Activated T-cell treated with anti-CD3 and anti-CD28 coated beads, Interleukin-2, amount 50 U/mL, for 4 hours (primary cell): ENCODE measurements at regions not wholly inside any gene's neighbourhood (a gene's known extent, or its start where the extent isn't known, plus 50 kb on each side); places are given as distances from the start of the nearest gene placed in this dataset.
"Not testable (repeated sequence)": the region's sequence is repeated elsewhere in the genome, so short reads cannot be mapped to it uniquely, and the experiment has no call there.

Source experiments
- ATAC-seq, 2 donors: fragments of 200-7000 bp; cut with Tn5 transposase; one replicate each; pipeline ENCODE4 v1.10.0; 2021
- DNase-seq: peaks from one replicate; pipeline ENCODE4 v3.0.0-alpha.2; 2020
- H3K27me3 Mint-ChIP-seq: one replicate; pipeline ENCODE4 v1.8.0; 2021; ENCODE audit warnings: low read depth, mixed read lengths
- H3K36me3 Mint-ChIP-seq: one replicate; pipeline ENCODE4 v1.8.0; 2022; ENCODE audit warnings: mixed read lengths; ENCODE audit not compliant: insufficient read depth
- H3K4me1 Mint-ChIP-seq: one replicate; pipeline ENCODE4 v1.8.0; 2021; ENCODE audit warnings: low read depth, mixed read lengths
- H3K4me3 Mint-ChIP-seq: one replicate; pipeline ENCODE4 v1.8.0; 2021; ENCODE audit warnings: mild to moderate bottlenecking, moderate library complexity, mixed read lengths
- H3K9me3 Mint-ChIP-seq: one replicate; pipeline ENCODE4 v1.8.0; 2021; ENCODE audit warnings: mixed read lengths

DNA sequence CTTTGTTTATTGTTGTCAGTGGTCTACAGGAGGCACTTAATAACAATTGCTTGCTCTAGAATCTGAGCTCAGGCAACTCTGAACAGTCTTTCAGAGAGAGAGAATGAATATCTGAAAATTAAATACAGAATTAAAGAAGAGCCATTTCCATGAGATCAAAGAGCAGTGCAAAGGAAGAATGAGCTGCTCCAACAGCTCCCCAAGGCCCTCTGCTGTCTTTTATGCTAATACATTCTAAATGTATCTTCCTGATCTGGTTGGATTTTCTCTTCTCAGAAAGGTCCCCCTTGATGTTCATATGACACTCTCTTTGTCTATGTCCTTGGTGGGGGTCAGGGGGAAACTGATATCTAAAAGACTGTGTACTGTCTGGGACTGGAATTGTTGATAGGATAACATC, 1029.6 kb downstream of the PCDH9 start:
- Mint-ChIP-seq H3K9me3 (peaks cover 20% of the 10 kb centered on the region), H3K4me3 (no peak overlapping the region), H3K36me3 (no peaks in the 10 kb centered on the region), H3K4me1 (no peaks in the 10 kb centered on the region), H3K27me3 (no peaks in the 10 kb centered on the region)
- ATAC-seq = no peak
- DNase-seq = no peak

DNA sequence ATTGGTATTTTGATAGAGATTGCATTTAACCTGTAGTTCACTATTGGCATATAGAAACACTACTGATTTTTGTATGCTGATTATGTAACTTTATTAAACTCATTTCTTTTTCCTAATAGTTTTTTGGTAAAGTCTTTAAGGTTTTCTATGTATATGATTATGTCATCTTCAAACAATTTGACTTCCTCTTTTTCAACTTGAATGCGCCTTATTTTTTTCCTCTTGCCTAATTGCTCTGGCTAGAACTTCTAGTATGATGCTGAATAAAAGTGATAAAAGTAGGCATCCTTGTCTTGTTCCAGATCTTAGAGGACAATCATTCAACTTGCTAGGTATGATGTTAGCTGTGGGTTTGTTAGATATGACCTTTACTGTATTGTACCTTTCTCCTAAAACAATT, 1034.9 kb downstream of the PCDH9 start:
- H3K27me3 Mint-ChIP-seq = no peaks in the 10 kb centered on the region
- H3K4me1 Mint-ChIP-seq = no peaks in the 10 kb centered on the region
- H3K36me3 Mint-ChIP-seq = no peaks in the 10 kb centered on the region
- DNase-seq = no peak
- H3K9me3 Mint-ChIP-seq = peaks cover 20% of the 10 kb centered on the region
- no peak overlapping the region for H3K4me3 Mint-ChIP-seq
- no peak for ATAC-seq

DNA sequence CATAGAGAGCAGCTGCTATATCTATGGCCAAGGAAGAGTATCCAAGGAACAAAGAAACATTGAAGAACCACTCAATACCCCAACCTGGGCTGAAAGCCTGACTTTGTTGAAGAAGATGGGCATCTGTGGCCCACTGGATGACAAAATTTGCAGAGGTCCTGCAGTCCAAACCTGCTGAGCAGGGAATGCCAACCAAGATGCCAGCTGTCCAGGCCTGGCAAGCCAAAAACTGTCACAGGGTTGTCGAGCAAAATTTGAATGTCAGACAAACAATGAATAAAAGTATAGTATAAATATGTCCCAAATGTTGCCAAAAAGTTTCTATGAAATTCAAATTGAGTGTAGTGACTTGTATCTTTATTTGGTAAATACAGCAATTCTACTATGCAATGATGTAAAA, 1040.2 kb downstream of the PCDH9 start:
- Mint-ChIP-seq H3K27me3 (no peaks in the 10 kb centered on the region), H3K9me3 (no peaks in the 10 kb centered on the region), H3K4me3 (no peak overlapping the region), H3K36me3 (no peaks in the 10 kb centered on the region), H3K4me1 (no peaks in the 10 kb centered on the region)
- DNase-seq (no peak), ATAC-seq (no peak)

DNA sequence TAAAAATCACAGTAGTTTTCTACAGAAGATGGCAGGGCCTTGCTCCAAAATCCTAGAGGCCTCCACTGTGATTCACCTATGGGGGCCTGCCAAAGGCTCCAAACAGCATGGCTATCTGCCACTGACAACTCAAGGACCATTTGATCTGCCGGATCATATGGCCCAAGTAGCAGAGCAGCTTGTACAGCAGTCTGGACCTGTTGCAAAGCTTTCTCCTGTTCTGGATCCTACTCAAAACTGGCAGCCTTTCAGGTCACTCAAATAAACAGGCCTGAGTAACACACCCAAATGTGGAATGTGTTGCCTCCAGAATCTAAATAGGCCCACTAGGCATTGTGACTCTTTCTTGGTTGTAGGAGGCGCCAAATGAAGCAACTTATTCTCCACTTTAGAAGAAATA, 1049.3 kb downstream of the PCDH9 start:
- no peaks in the 10 kb centered on the region for H3K36me3 Mint-ChIP-seq
- H3K27me3 Mint-ChIP-seq = no peaks in the 10 kb centered on the region
- ATAC-seq = no peak
- H3K4me3 Mint-ChIP-seq = no peak overlapping the region
- DNase-seq = no peak
- H3K9me3 Mint-ChIP-seq = peaks cover 11% of the 10 kb centered on the region
- H3K4me1 Mint-ChIP-seq = no peaks in the 10 kb centered on the region

DNA sequence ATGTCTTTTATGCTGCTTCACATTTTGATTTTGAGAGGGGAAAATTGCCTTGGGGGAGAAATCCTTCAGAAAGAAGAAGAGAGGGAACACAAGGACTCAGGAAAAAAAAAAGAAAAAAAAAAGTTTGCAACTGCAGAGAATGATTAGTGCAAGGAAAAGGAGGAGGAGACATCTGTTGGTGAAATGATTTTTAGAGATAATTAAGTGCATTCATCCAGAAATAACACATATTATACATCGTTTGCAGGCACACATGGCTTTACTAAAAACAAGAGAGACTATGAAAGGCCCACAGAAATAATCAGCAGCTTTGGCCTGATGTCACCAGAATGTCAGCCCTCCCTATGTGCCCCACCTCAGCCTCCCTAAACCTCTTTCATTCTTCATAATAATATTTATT, 1058.2 kb downstream of the PCDH9 start:
- ATAC-seq (no peak), DNase-seq (no peak)
- Mint-ChIP-seq H3K27me3 (no peaks in the 10 kb centered on the region), H3K4me1 (no peaks in the 10 kb centered on the region), H3K9me3 (peaks cover 5% of the 10 kb centered on the region), H3K36me3 (no peaks in the 10 kb centered on the region), H3K4me3 (no peak overlapping the region)

DNA sequence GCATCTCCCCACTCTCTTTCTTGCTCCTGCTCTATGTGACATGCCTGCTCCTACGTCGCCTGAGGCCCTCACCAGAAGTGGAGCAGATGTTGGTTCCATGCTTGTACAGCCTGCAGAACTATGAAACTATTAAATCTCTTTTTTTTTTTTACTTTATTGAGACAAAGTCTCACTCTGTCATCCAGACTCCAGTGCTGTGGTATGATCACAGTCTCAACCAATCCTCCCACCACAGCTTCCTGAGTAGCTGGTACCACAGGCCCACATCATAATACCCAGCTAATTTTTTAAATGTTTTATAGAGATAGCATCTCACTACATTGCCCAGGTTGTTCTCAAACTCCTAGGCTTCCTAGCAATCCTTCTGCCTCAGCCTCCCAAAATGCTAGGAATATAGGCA, 1067.7 kb downstream of the PCDH9 start:
- H3K27me3 Mint-ChIP-seq = no peaks in the 10 kb centered on the region
- no peaks in the 10 kb centered on the region for H3K4me1 Mint-ChIP-seq
- H3K9me3 Mint-ChIP-seq = no peaks in the 10 kb centered on the region
- H3K36me3 Mint-ChIP-seq = no peaks in the 10 kb centered on the region
- no peak overlapping the region for H3K4me3 Mint-ChIP-seq
- ATAC-seq (no peak), DNase-seq (no peak)

DNA sequence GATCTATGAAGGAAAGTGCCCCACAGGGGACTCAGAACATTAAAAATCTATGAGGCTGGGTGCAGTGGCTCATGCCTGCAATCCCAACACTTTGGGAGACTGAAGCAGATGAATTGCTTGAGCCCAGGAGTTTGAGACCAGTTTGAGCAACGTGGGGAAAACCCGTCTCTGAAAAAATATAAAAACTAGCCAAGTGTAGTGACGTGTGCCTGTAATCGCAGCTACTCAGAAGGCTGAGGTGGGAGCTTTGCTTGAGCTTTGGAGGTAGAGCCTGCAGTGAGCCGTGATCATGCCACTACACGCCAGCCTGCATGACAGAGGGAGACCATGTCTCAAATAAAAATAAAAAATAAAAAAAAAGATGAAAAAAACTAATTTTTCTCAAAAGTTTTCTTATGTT, 1070.6 kb downstream of the PCDH9 start:
- DNase-seq = no peak
- Mint-ChIP-seq H3K4me1 (no peaks in the 10 kb centered on the region), H3K27me3 (no peaks in the 10 kb centered on the region), H3K36me3 (no peaks in the 10 kb centered on the region), H3K4me3 (no peak overlapping the region), H3K9me3 (peaks cover 5% of the 10 kb centered on the region)
- no peak for ATAC-seq

DNA sequence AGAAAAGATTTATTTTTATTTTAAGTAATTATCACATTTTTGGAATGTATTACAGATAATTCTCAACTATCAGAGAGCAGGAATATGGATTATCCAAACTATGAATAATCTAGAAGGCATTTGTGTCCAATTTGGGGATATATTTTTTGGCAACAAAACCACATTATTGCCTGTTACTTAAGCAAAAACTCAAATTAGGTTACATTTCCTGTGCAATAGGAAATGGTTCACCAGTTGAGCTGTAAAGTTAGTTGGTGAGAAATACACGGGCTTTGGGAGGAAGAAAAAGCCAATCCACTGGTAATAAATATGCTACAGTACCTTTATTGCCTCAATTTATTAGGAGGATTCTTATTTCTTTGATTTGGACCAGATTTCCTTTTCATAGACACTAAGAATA, 1075.2 kb downstream of the PCDH9 start:
- Mint-ChIP-seq H3K4me3 (no peak overlapping the region), H3K9me3 (peaks cover 15% of the 10 kb centered on the region)

DNA sequence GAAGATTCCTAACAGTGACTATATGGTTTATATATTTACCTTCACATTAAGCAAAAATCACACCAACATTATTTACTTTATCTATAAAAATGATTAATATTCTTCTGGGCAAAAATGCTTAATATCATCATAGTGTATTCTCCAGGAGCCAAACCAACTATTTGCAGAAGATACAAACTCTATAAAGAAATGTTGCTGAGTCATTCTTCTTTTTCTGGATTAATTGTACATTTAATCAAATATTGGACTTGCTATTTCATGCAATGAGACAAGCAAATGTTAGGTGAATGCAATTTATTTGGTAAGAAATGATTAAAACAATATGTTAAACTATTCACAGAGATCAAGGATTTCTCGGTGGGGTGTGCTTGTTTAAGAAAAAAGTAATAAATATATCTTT, 1075.8 kb downstream of the PCDH9 start:
- DNase-seq (no peak), ATAC-seq (no peak)
- H3K36me3 Mint-ChIP-seq = no peaks in the 10 kb centered on the region
- H3K27me3 Mint-ChIP-seq = no peaks in the 10 kb centered on the region
- no peak overlapping the region for H3K4me3 Mint-ChIP-seq
- H3K9me3 Mint-ChIP-seq = peaks cover 15% of the 10 kb centered on the region
- H3K4me1 Mint-ChIP-seq = no peaks in the 10 kb centered on the region

More for the DNA sequence above, 1075.2 kb downstream of the PCDH9 start:
- DNase-seq (no peak), ATAC-seq (no peak)
- Mint-ChIP-seq H3K36me3 (no peaks in the 10 kb centered on the region), H3K27me3 (no peaks in the 10 kb centered on the region), H3K4me1 (no peaks in the 10 kb centered on the region)

DNA sequence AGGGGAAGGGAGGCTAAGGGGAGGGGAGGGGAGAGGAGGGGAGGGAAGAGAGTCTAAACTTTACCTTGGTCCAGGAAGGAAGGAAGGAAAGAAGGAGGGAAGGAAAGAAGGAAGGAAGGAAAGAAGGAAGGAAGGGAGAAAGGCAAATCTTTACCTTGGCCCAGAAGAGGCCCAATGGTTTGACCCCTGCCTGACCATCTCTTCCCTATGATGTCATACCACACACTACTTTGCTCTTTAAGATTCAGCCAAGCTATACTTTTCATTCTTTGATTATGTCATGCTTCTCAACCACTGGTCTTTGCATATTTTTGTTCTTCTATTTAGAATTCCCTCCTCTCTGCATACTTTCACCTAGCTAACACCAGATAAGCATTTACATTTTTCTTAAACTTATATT, 1077.5 kb downstream of the PCDH9 start:
- H3K27me3 Mint-ChIP-seq = no peaks in the 10 kb centered on the region
- DNase-seq = no peak
- peaks cover 16% of the 10 kb centered on the region for H3K9me3 Mint-ChIP-seq
- H3K4me3 Mint-ChIP-seq = no peak overlapping the region
- no peaks in the 10 kb centered on the region for H3K4me1 Mint-ChIP-seq
- H3K36me3 Mint-ChIP-seq = no peaks in the 10 kb centered on the region
- ATAC-seq = no peak

DNA sequence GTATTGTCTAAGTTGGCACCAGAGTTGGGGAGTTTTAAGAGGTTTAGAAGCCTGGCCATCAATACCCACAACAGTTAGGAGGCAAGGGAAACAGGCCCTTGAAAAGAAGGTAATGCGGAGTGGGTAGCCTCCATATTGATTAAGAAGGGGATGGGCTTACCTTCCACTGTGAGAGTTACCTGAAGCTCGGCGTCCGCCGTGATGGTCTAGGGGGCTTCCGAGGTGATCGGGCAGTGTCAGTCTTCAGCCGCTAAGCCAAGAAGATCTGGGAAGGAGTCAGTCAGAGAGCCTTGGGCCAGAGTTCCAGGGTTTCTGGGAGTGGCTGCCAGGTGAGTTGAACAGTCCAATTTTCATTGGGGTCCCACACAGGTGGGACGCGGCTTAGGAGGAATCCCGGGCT, 1085.8 kb downstream of the PCDH9 start:
- DNase-seq, H3K36me3 Mint-ChIP-seq, H3K4me3 Mint-ChIP-seq, ATAC-seq, H3K4me1 Mint-ChIP-seq, H3K27me3 Mint-ChIP-seq: not testable (repeated sequence)
- peaks cover 12% of the 10 kb centered on the region for H3K9me3 Mint-ChIP-seq

DNA sequence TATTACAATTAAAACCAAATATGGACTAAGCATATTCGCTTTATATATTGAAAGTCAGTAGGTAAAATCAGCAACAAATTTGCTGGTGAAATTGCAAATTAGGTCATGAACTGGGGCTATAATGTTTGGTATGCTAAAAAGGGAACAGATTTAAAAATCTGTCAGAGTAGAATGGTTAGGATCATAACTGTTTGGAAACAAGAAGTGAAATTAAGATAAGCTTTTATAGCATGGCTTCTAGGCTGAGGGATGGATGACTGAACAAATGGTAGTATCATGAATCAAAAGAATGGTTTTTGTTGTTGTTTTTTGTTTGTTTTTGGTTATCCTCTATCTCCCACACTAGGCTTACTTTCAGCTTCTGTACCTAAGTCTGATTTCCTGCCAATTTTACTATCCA, 1090.4 kb downstream of the PCDH9 start:
- DNase-seq (no peak), ATAC-seq (no peak)
- no peak overlapping the region for H3K4me3 Mint-ChIP-seq
- no peaks in the 10 kb centered on the region for H3K36me3 Mint-ChIP-seq
- H3K27me3 Mint-ChIP-seq = no peaks in the 10 kb centered on the region
- H3K9me3 Mint-ChIP-seq = peaks cover 10% of the 10 kb centered on the region
- H3K4me1 Mint-ChIP-seq = peaks cover 3% of the 10 kb centered on the region

DNA sequence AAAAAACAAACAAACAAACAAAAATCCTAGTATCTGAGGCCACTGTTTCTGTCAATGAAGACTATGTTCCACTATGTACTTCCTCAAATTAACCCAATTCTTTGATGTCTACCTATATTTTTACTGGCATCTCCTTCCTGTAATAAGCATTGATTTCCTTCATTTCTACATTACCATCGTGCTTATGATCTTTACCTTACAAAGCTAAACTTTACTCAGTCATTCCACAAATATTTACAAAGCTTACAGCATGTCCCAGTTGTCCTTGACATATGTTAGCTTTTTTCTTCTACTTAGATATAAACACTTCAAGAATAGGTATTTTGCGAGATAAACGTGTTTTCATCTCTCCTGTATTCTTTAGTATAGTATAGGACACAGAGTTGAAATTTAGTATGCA, 1090.9 kb downstream of the PCDH9 start:
- H3K27me3 Mint-ChIP-seq = no peaks in the 10 kb centered on the region
- no peaks in the 10 kb centered on the region for H3K36me3 Mint-ChIP-seq
- peaks cover 10% of the 10 kb centered on the region for H3K9me3 Mint-ChIP-seq
- DNase-seq = no peak
- H3K4me3 Mint-ChIP-seq = no peak overlapping the region
- ATAC-seq = no peak
- H3K4me1 Mint-ChIP-seq = peaks cover 3% of the 10 kb centered on the region

DNA sequence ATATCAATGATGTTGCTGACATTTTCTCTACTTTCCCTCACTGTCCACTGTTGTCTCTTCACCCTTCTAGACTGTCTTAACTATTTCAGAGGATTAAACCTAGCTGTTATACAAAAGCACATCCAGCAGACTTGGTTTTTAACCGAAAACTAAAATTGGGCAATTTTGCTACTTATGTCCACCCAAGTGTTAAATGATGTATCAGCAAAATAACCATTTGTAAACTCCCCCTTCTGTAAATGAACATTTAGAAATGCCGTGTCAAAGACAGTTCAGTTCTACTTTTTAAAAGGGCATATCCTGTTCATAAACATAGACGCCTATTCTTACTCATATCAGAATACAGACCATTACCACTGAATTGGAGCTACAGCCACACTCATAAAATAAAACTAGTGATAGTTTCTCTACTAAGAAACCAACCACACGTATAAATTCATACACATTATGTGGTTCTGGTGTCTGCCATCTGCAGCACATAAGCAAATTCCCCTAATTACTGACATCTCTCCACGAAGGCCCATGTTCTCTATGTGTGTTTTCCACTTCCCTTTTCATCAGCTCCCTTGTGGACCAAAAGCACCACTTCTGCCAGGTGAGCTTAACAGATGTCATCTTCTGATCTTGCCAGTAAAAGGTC, 1091.8 kb downstream of the PCDH9 start:
- no peak for DNase-seq
- no peak for ATAC-seq

DNA sequence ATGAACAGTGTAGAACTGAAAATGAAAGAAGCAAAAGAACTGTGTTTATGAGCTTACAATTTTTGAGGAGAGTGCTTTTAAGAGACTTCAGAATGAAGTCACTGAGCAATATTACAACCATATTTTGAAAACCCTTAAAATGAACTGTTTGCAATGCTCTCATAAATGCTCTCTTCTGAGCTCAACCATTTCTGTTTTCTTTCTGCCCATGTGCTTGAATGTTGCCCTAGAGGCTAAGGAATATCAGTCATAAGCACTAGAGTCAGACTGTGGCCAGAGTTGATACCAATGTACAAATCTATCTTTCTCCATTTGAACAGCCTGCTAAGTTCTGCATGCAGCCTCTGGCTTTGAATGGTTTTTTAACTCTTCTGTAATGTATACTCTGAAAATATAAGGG, 1092.8 kb downstream of the PCDH9 start:
- DNase-seq (no peak), ATAC-seq (no peak)
- no peak overlapping the region for H3K4me3 Mint-ChIP-seq
- no peaks in the 10 kb centered on the region for H3K36me3 Mint-ChIP-seq
- no peaks in the 10 kb centered on the region for H3K27me3 Mint-ChIP-seq
- H3K4me1 Mint-ChIP-seq = peaks cover 3% of the 10 kb centered on the region
- H3K9me3 Mint-ChIP-seq = peaks cover 10% of the 10 kb centered on the region

More for the DNA sequence above, 1091.8 kb downstream of the PCDH9 start:
- Mint-ChIP-seq H3K27me3 (no peaks in the 10 kb centered on the region), H3K4me3 (no peak overlapping the region), H3K9me3 (peaks cover 10% of the 10 kb centered on the region), H3K4me1 (peaks cover 3% of the 10 kb centered on the region), H3K36me3 (no peaks in the 10 kb centered on the region)
